GM13976 (cell line): ENCODE measurements at regions not wholly inside any gene's neighbourhood (a gene's known extent, or its start where the extent isn't known, plus 50 kb on each side); places are given as distances from the start of the nearest gene placed in this dataset.

Experiments
- DNase-seq: peaks from one replicate; pipeline ENCODE4 v3.0.0; 2012; ENCODE audit warnings: low spot score
- in situ Hi-C: fragments of 300-500 bp; cut with MboI; formaldehyde crosslinking; loops from one replicate; pipeline ENCODE4 v1.12.0; 2022; ENCODE audit warnings: low sequenced_read_pairs, mixed read lengths, inconsistent platforms; ENCODE audit not compliant: unreplicated experiment
- TF ChIP-seq, protein P1 (sequence below): IDR thresholded peaks from 2 replicates; pipeline ENCODE4 v1.5.1; 2012; ENCODE audit warnings: borderline replicate concordance, mild to moderate bottlenecking; ENCODE audit not compliant: insufficient read depth; ENCODE audit errors: extremely low read depth, missing control alignments, control extremely low read depth

DNA sequence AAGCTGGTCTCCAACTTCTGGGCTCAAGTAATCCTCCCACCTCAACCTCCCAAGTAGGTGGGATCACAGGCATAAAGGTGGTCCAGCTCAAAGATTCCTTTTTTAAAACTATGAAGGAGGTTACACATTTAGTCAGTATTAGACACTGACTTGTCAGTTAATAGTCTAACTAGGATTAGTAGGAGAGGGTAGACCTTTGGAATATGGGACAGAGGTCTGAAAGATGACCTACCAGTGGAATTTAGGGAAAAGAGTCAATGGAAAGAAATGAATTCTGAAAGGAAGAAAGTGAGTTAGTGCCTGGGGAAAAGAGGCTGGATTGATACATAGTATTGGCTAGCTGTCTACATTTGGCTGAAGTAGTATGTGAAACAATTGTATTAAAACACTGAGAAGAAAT lies 220.7 kb downstream of the MZT1 start:
- DNase-seq, result no peak
- TF ChIP-seq, protein P1, sequence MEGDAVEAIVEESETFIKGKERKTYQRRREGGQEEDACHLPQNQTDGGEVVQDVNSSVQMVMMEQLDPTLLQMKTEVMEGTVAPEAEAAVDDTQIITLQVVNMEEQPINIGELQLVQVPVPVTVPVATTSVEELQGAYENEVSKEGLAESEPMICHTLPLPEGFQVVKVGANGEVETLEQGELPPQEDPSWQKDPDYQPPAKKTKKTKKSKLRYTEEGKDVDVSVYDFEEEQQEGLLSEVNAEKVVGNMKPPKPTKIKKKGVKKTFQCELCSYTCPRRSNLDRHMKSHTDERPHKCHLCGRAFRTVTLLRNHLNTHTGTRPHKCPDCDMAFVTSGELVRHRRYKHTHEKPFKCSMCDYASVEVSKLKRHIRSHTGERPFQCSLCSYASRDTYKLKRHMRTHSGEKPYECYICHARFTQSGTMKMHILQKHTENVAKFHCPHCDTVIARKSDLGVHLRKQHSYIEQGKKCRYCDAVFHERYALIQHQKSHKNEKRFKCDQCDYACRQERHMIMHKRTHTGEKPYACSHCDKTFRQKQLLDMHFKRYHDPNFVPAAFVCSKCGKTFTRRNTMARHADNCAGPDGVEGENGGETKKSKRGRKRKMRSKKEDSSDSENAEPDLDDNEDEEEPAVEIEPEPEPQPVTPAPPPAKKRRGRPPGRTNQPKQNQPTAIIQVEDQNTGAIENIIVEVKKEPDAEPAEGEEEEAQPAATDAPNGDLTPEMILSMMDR, result no peak
- in situ Hi-C loops, result no loop called here

DNA sequence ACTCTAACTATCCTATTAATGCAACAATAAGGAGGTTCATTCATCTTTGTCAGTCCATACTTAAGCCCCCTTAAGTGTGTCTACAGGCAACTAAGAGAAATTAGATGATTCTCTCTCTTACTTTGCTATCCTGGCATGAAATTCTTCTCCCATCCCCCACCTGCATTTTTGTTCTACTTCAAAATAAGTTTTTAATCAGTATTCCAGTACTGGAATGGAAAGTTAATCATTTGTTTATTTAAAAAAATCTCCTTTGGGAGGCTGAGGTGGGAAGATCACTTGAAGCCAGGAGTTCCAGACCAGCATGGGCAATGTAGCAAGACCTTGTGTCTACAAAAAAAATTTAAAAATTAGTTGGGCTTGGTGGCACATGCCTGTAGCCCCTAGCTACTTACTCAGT lies 222.1 kb downstream of the MZT1 start:
- in situ Hi-C loops, result no loop called here
- DNase-seq, result no peak
- TF ChIP-seq, protein P1, result no peak

DNA sequence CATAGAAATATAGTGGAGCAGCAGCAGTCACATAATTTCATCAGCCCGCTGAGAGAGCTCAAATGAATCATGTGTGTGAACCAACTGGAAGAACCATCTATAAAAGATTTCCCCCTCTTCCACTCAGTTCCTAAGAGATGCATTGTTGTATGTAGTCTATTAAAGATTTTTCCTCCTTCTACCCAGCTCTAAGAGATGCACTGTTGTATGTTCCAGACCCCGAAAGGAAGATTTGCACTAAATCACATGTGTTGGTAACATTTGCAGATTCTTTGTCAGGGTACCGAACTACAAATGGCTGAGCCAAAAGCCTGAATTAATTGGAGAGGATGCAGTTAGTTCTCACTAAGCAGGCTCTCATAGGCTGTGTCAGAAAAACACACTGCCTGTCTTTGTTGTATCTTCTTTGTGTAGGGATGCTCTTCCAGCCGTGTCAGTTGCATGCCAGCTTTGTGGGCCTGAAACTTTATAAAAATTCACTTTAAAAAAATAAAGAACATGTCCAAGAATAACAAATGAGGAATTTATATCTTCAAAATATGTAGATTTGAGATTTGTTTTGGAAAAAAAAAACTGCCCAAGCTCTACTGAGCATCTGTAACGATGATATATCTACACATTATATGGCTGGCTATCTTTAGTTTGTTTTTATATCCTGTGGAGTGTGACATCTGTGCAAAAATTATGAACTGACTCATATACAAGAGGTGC lies 223.1 kb downstream of the MZT1 start:
- TF ChIP-seq, protein P1, result no peak
- no peak for DNase-seq
- in situ Hi-C loops, result no loop called here

DNA sequence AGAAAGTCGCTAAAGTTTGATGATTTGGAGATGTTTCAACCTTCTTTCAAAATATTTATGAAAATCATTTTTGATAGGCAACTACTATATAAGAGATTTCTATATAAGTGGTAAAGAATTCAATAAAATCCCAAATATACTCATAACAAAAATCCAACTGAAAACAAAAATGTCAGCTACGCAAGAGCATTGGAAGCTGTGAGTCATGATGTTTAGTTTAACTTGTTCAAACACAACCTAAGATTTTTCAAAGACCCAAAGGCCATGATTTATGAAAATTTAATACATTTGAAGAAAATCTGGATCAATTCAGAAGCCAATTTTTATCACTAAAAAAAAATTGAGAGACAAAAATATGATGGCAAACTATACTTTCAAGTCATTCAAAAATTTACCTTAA lies 226.6 kb downstream of the MZT1 start:
- DNase-seq, result no peak
- TF ChIP-seq, protein P1, result no peak
- in situ Hi-C loops, result no loop called here

DNA sequence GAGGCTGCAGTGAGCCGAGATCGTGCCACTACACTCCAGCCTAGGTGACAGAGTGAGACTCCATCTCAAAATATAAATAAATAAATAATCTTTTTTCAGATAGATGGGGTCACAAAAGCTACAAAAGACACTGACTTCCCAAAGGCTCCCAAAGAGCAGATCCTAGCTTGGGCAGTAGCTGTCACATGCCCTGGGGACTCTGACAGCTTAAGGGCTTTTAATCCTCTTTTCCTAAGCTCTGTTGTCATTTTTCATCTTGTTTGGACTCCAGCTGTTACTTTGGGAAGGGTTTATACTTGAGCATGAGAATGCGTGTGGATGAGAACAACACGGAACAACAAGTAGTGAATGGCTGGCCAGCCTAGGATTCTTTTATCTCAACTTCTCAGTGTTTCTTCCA lies 231.7 kb downstream of the MZT1 start:
- TF ChIP-seq, protein P1, result no peak
- in situ Hi-C loops, result no loop called here
- DNase-seq, result no peak

DNA sequence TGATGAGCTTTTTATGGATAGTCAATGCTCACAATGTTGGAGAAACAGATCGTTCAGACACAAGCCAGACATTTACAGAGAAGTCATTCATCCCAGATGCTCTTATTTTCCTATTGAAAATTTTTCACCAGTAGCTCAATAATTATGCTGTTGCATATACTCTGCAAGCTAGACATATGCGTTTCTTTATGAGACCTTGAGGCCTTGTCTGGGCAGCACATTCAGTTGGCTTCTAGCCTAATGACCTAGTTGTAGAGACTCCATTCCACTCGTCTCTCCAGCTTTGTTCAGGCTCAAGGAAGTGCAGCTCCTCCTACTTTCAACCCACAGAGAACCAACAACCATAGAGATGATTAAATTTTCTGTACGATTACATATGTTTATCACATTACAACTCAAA lies 237.7 kb downstream of the MZT1 start:
- in situ Hi-C loops, result no loop called here
- no peak for DNase-seq
- TF ChIP-seq, protein P1, result no peak

DNA sequence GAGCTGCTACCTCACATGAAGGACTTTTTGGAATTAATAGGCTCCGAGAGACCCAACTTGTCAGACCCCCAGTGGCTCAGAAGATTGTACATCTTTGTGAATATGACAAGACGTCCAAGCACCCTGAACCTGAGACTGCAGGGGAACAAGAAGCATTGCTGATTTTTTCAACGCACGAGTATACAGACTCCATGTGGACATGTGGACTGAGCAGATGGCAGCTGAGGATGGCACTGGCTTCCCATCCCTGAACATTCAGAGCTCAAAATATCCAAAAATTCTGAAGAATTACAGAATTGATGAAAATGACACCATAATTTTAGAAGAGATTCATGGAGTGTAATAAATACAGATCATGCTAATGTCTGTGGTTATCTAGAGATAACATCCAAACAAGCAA lies 254.1 kb downstream of the MZT1 start:
- in situ Hi-C loops, result no loop called here
- TF ChIP-seq, protein P1, result no peak
- DNase-seq, result no peak
